ENCODE measurements at regions not wholly inside any gene's neighbourhood (a gene's known extent, or its start where the extent isn't known, plus 50 kb on each side); places are given as distances from the start of the nearest gene placed in this dataset.

- TF ChIP-seq, protein P1, sequence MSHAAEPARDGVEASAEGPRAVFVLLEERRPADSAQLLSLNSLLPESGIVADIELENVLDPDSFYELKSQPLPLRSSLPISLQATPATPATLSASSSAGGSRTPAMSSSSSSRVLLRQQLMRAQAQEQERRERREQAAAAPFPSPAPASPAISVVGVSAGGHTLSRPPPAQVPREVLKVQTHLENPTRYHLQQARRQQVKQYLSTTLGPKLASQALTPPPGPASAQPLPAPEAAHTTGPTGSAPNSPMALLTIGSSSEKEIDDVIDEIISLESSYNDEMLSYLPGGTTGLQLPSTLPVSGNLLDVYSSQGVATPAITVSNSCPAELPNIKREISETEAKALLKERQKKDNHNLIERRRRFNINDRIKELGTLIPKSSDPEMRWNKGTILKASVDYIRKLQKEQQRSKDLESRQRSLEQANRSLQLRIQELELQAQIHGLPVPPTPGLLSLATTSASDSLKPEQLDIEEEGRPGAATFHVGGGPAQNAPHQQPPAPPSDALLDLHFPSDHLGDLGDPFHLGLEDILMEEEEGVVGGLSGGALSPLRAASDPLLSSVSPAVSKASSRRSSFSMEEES (CRISPR knock-in tag; IDR thresholded peaks at IDR 0.05): no peak
- no peak for TF ChIP-seq NR2F2 (IDR thresholded peaks at IDR 0.05; ENCODE audit: borderline replicate concordance, low read depth)
- TF ChIP-seq SMC3 (IDR thresholded peaks at IDR 0.05; ENCODE audit: low read length): no peak
- no peak for TF ChIP-seq SUZ12 (IDR thresholded peaks at IDR 0.05; ENCODE audit: low read depth, low read length)
- TF ChIP-seq ZNF468 (CRISPR knock-in tag; IDR thresholded peaks at IDR 0.05): no peak
- no peak for TF ChIP-seq RXRA (CRISPR knock-in tag; IDR thresholded peaks at IDR 0.05)
- TF ChIP-seq ZNF280D (CRISPR knock-in tag; IDR thresholded peaks at IDR 0.05): no peak
- no peak for TF ChIP-seq PHF20 (CRISPR knock-in tag; IDR thresholded peaks at IDR 0.05)
- TF ChIP-seq ZNF629 (CRISPR knock-in tag; conservative IDR thresholded peaks at IDR 0.05): no peak
- no peak for TF ChIP-seq BRCA1 (CRISPR knock-in tag; IDR thresholded peaks at IDR 0.05)
- no peak for TF ChIP-seq POLR2A (IDR thresholded peaks at IDR 0.05; ENCODE audit: insufficient read depth in 1 of 2, low read depth in 2 of 2, low read length in 2 of 2)
- no peak for TF ChIP-seq ZSCAN25 (CRISPR knock-in tag; IDR thresholded peaks at IDR 0.05)
These were observed 323.0 kb upstream of the NT5C1B start for GRCh38 chr2:18912225-18912888.
